ENCODE measurements at regions not wholly inside any gene's neighbourhood (a gene's known extent, or its start where the extent isn't known, plus 50 kb on each side); places are given as distances from the start of the nearest gene placed in this dataset.

GRCh38 chr3:106814231-106814630 is 563.0 kb upstream of the CCDC54 start:
- Histone ChIP-seq H3K4me2 (ENCODE audit: low read length) (no peak overlapping the region), H3K27me3 (ENCODE audit: insufficient read depth, low read length) (no peaks in the 10 kb centered on the region), H3K9me2 (ENCODE audit: low read depth, low read length) (no peaks in the 10 kb centered on the region), H3K4me3 (ENCODE audit: low read depth, low read length, poor library complexity, severe bottlenecking) (no peak overlapping the region), H3K79me2 (ENCODE audit: insufficient read depth, low read length) (no peaks in the 10 kb centered on the region), H3K9me3 (ENCODE audit: low read length) (no peaks in the 10 kb centered on the region), H2AFZ (ENCODE audit: low read length) (no peak overlapping the region), H3K9ac (ENCODE audit: low read length) (no peak overlapping the region), H3K4me1 (ENCODE audit: insufficient read depth, low read length, severe bottlenecking) (no peaks in the 10 kb centered on the region), H4K20me1 (ENCODE audit: insufficient read depth, low read length) (no peaks in the 10 kb centered on the region), H3K27ac (ENCODE audit: low read depth, low read length, poor library complexity, severe bottlenecking) (no peak overlapping the region), H3K36me3 (ENCODE audit: insufficient read depth, low read length) (no peaks in the 10 kb centered on the region), H3F3A (ENCODE audit: insufficient read depth, low read length) (no peaks in the 10 kb centered on the region)
- TF ChIP-seq EZH2 (IDR thresholded peaks at IDR 0.05; ENCODE audit: borderline replicate concordance, low read length) (no peak), CTCF (IDR thresholded peaks at IDR 0.05; ENCODE audit: low read length) (no peak)

GRCh38 chr3:106816838-106817237 is 560.4 kb upstream of the CCDC54 start:
- Histone ChIP-seq H3K79me2 (ENCODE audit: insufficient read depth, low read length) (no peaks in the 10 kb centered on the region), H3K27ac (ENCODE audit: low read depth, low read length, poor library complexity, severe bottlenecking) (no peak overlapping the region), H3K4me1 (ENCODE audit: insufficient read depth, low read length, severe bottlenecking) (no peaks in the 10 kb centered on the region), H3K9me3 (ENCODE audit: low read length) (no peaks in the 10 kb centered on the region), H4K20me1 (ENCODE audit: insufficient read depth, low read length) (no peaks in the 10 kb centered on the region), H3K9me2 (ENCODE audit: low read depth, low read length) (no peaks in the 10 kb centered on the region), H3K9ac (ENCODE audit: low read length) (no peak overlapping the region), H3K36me3 (ENCODE audit: insufficient read depth, low read length) (no peaks in the 10 kb centered on the region), H3K27me3 (ENCODE audit: insufficient read depth, low read length) (no peaks in the 10 kb centered on the region), H2AFZ (ENCODE audit: low read length) (no peak overlapping the region), H3F3A (ENCODE audit: insufficient read depth, low read length) (no peaks in the 10 kb centered on the region), H3K4me2 (ENCODE audit: low read length) (no peak overlapping the region), H3K4me3 (ENCODE audit: low read depth, low read length, poor library complexity, severe bottlenecking) (no peak overlapping the region)
- no peak for TF ChIP-seq CTCF (IDR thresholded peaks at IDR 0.05; ENCODE audit: low read length)
- TF ChIP-seq EZH2 (IDR thresholded peaks at IDR 0.05; ENCODE audit: borderline replicate concordance, low read length) = no peak

- H2AFZ ChIP-seq (ENCODE audit: low read length) = no peak overlapping the region
- no peaks in the 10 kb centered on the region for H4K20me1 ChIP-seq (ENCODE audit: insufficient read depth, low read length)
- H3K27ac ChIP-seq (ENCODE audit: low read depth, low read length, poor library complexity, severe bottlenecking) = no peak overlapping the region
- no peak overlapping the region for H3K4me3 ChIP-seq (ENCODE audit: low read depth, low read length, poor library complexity, severe bottlenecking)
- no peaks in the 10 kb centered on the region for H3K4me1 ChIP-seq (ENCODE audit: insufficient read depth, low read length, severe bottlenecking)
- no peaks in the 10 kb centered on the region for H3K9me3 ChIP-seq (ENCODE audit: low read length)
- H3K36me3 ChIP-seq (ENCODE audit: insufficient read depth, low read length) = no peaks in the 10 kb centered on the region
- no peak overlapping the region for H3K9ac ChIP-seq (ENCODE audit: low read length)
- TF ChIP-seq EZH2 (IDR thresholded peaks at IDR 0.05; ENCODE audit: borderline replicate concordance, low read length) (no peak), CTCF (IDR thresholded peaks at IDR 0.05; ENCODE audit: low read length) (no peak)
- H3F3A ChIP-seq (ENCODE audit: insufficient read depth, low read length) = no peaks in the 10 kb centered on the region
- no peaks in the 10 kb centered on the region for H3K9me2 ChIP-seq (ENCODE audit: low read depth, low read length)
- H3K27me3 ChIP-seq (ENCODE audit: insufficient read depth, low read length) = no peaks in the 10 kb centered on the region
- H3K4me2 ChIP-seq (ENCODE audit: low read length) = no peak overlapping the region
- H3K79me2 ChIP-seq (ENCODE audit: insufficient read depth, low read length) = no peaks in the 10 kb centered on the region
Observed at GRCh38 chr3:106817706-106818105, 559.5 kb upstream of the CCDC54 start.

Measured in OCI-LY1 (cell line).